Thyroid gland (tissue), 4 donors: ENCODE measurements at regions not wholly inside any gene's neighbourhood (a gene's known extent, or its start where the extent isn't known, plus 50 kb on each side); places are given as distances from the start of the nearest gene placed in this dataset.

Source experiments
- CTCF ChIP-seq, 6 experiments: fragments of 200-600 bp in 3 of 6; fragments of 450-650 bp in 3 of 6; sonication (generic) in 3 of 6; IDR thresholded peaks; one replicate each; pipeline ENCODE4 v1.5.1; 2016 to 2019; ENCODE audit warnings: antibody characterized with exemption in 6 of 6, mild to moderate bottlenecking in 2 of 6, inconsistent platforms in 1 of 6, moderate library complexity in 1 of 6
- POLR2A ChIP-seq, 2 donors: fragments of 450-650 bp; IDR thresholded peaks; one replicate each; pipeline ENCODE4 v1.6.1; 2017; ENCODE audit warnings: antibody characterized with exemption in 2 of 2, mild to moderate bottlenecking in 2 of 2, moderate library complexity in 1 of 2

- no peak for TF ChIP-seq CTCF (IDR thresholded peaks at IDR 0.05)
- no peak for TF ChIP-seq POLR2A (IDR thresholded peaks at IDR 0.05)
These were observed 455.0 kb downstream of the BRD1 start for GRCh38 chr22:49372530-49373288.
